Lower lobe of right lung (tissue), 2 donors: ENCODE measurements at regions not wholly inside any gene's neighbourhood (a gene's known extent, or its start where the extent isn't known, plus 50 kb on each side); places are given as distances from the start of the nearest gene placed in this dataset.

Source experiments
- ATAC-seq, 2 donors: fragments of 200-7000 bp; cut with Tn5 transposase; one replicate each; pipeline ENCODE4 v1.9.1; 2020 to 2022; ENCODE audit warnings: mild to moderate bottlenecking in 2 of 2, moderate library complexity in 2 of 2
- DNase-seq: peaks from one replicate; pipeline ENCODE4 v3.0.0-alpha.2; 2020
- H3K27ac ChIP-seq: fragments of 200-600 bp; one replicate; pipeline ENCODE4 v1.8.0; 2022
- H3K27me3 ChIP-seq: fragments of 200-600 bp; one replicate; pipeline ENCODE4 v1.8.0; 2022; ENCODE audit warnings: low read depth
- H3K36me3 ChIP-seq: fragments of 200-600 bp; one replicate; pipeline ENCODE4 v1.8.0; 2022; ENCODE audit warnings: mild to moderate bottlenecking
- H3K4me1 ChIP-seq: fragments of 200-600 bp; one replicate; pipeline ENCODE4 v1.8.0; 2022
- H3K4me3 ChIP-seq: fragments of 200-600 bp; one replicate; pipeline ENCODE4 v1.8.0; 2022; ENCODE audit warnings: mild to moderate bottlenecking
- H3K9me3 ChIP-seq: fragments of 200-600 bp; one replicate; pipeline ENCODE4 v1.8.0; 2022
- CTCF ChIP-seq: fragments of 200-600 bp; IDR thresholded peaks from one replicate; pipeline ENCODE4 v1.8.0; 2022; ENCODE audit warnings: antibody characterized with exemption, mild to moderate bottlenecking
- intact Hi-C: fragments of 100-400 bp; cut with DNase I; formaldehyde crosslinking; loops from one replicate; pipeline ENCODE4 v1.11.0; 2022
- donor health status: DM: no; HTN: yes; CAD: no; lungs with severe emphysema.

GRCh38 chr12:126718365-126718764 lies 1548.6 kb upstream of the TMEM132C start:
- ATAC-seq (no peak), DNase-seq (no peak)
- Histone ChIP-seq H3K27me3 (no peaks in the 10 kb centered on the region), H3K9me3 (no peaks in the 10 kb centered on the region), H3K36me3 (no peaks in the 10 kb centered on the region), H3K4me1 (no peaks in the 10 kb centered on the region), H3K27ac (no peak overlapping the region), H3K4me3 (no peak overlapping the region)
- no peak for TF ChIP-seq CTCF
- intact Hi-C loops = no loop called here

GRCh38 chr12:126719912-126720705 lies 1546.9 kb upstream of the TMEM132C start:
- intact Hi-C loops = no loop called here
- Histone ChIP-seq H3K36me3 (no peaks in the 10 kb centered on the region), H3K9me3 (no peaks in the 10 kb centered on the region), H3K4me1 (no peaks in the 10 kb centered on the region), H3K27ac (no peak overlapping the region), H3K27me3 (peaks cover 10% of the 10 kb centered on the region), H3K4me3 (no peak overlapping the region)
- no peak for TF ChIP-seq CTCF
- ATAC-seq (no peak), DNase-seq (no peak)

GRCh38 chr12:126726481-126727217 lies 1540.3 kb upstream of the TMEM132C start:
- peaks cover 49% of the 10 kb centered on the region for H3K27me3 ChIP-seq
- ATAC-seq (peak in 1 of 2 donors; percentile 39), DNase-seq (no peak)
- no peak for TF ChIP-seq CTCF
- no peaks in the 10 kb centered on the region for H3K36me3 ChIP-seq
- intact Hi-C loops = no loop called here
- H3K27ac ChIP-seq = no peak overlapping the region
- H3K9me3 ChIP-seq = no peaks in the 10 kb centered on the region
- no peak overlapping the region for H3K4me3 ChIP-seq
- no peaks in the 10 kb centered on the region for H3K4me1 ChIP-seq

GRCh38 chr12:126727218-126728075 lies 1539.5 kb upstream of the TMEM132C start:
- intact Hi-C loops = no loop called here

More at GRCh38 chr12:126727218-126728075, 1539.5 kb upstream of the TMEM132C start:
- Histone ChIP-seq H3K27me3 (peaks cover 49% of the 10 kb centered on the region), H3K27ac (no peak overlapping the region), H3K9me3 (no peaks in the 10 kb centered on the region), H3K36me3 (no peaks in the 10 kb centered on the region), H3K4me1 (no peaks in the 10 kb centered on the region), H3K4me3 (no peak overlapping the region)
- no peak for TF ChIP-seq CTCF
- ATAC-seq (no peak), DNase-seq (no peak)
